SK-N-SH (cell line): ENCODE measurements at regions not wholly inside any gene's neighbourhood (a gene's known extent, or its start where the extent isn't known, plus 50 kb on each side); places are given as distances from the start of the nearest gene placed in this dataset.

Experiments used
- CTCF ChIA-PET: fragments of 300-600, 350-600 bp; formaldehyde crosslinking; extraction: SDS; loops from one replicate; lab custom pipeline; 2021; lab: Yijun Ruan, JAX
- POLR2A ChIA-PET: fragments of 350-600 bp; sonication (Branson Sonifier 250); formaldehyde crosslinking; extraction: SDS; loops from one replicate; lab custom pipeline; 2020; ENCODE audit warnings: antibody characterized with exemption, inconsistent platforms; lab: Yijun Ruan, JAX
- DNase-seq: peaks from one replicate; pipeline ENCODE4 v3.0.0; 2012
- H2AFZ ChIP-seq: fragments of 200-600 bp; sonication (generic); 2 replicates; pipeline ENCODE4 v1.8.1; 2016; ENCODE audit warnings: antibody characterized with exemption, mild to moderate bottlenecking, low read depth
- H3F3A ChIP-seq: fragments of 200-600 bp; sonication (generic); replicated peaks from 2 replicates; pipeline ENCODE3; 2016; ENCODE audit warnings: antibody characterized with exemption, mild to moderate bottlenecking; ENCODE audit not compliant: insufficient read depth
- H3K27ac ChIP-seq, 2 experiments: fragments of 200-500 bp in 1 of 2; fragments of 200-600 bp in 1 of 2; sonication (Bioruptor generic) in 1 of 2; sonication (generic), shearing (Covaris generic) in 1 of 2; 2 replicates each; pipeline versions ENCODE4 v1.5.1 to v1.6.1; 2014 to 2016; ENCODE audit warnings: low read depth in 2 of 2, inconsistent platforms in 1 of 2, low read length in 1 of 2, mild to moderate bottlenecking in 1 of 2, mixed read lengths in 1 of 2
- H3K27me3 ChIP-seq: fragments of 200-600 bp; sonication (generic), shearing (Covaris generic); 2 replicates; pipeline ENCODE4 v1.6.1; 2016; ENCODE audit warnings: mixed run types; ENCODE audit not compliant: insufficient read depth
- H3K36me3 ChIP-seq, 2 experiments: fragments of 200-500 bp in 1 of 2; fragments of 200-600 bp in 1 of 2; sonication (Bioruptor generic) in 1 of 2; sonication (generic) in 1 of 2; replicated peaks in 1 of 2; 2 replicates each; pipeline versions ENCODE3 to v1.5.1; 2014 to 2016; ENCODE audit warnings: low read length in 1 of 2, mild to moderate bottlenecking in 1 of 2; ENCODE audit not compliant: insufficient read depth in 2 of 2, control insufficient read depth in 1 of 2
- H3K4me1 ChIP-seq, 2 experiments: fragments of 200-500 bp in 1 of 2; fragments of 200-600 bp in 1 of 2; sonication (Bioruptor generic) in 1 of 2; sonication (generic), shearing (Covaris generic) in 1 of 2; 2 replicates each; pipeline versions ENCODE4 v1.5.1 to v1.6.1; 2014 to 2016; ENCODE audit warnings: low read depth in 1 of 2, low read length in 1 of 2, mixed run types in 1 of 2; ENCODE audit not compliant: insufficient read depth in 2 of 2, control insufficient read depth in 1 of 2
- H3K4me2 ChIP-seq: fragments of 200-600 bp; sonication (generic), shearing (Covaris generic); 2 replicates; pipeline ENCODE4 v1.6.1; 2017; ENCODE audit warnings: mixed run types
- H3K4me3 ChIP-seq, 2 experiments: fragments of 200-500 bp in 1 of 2; fragments of 200-600 bp in 1 of 2; sonication (Bioruptor generic) in 1 of 2; sonication (generic), shearing (Covaris generic) in 1 of 2; 2 replicates each; pipeline versions ENCODE4 v1.5.1 to v1.8.1; 2014 to 2016; ENCODE audit warnings: low read depth in 2 of 2, inconsistent platforms in 1 of 2, low read length in 1 of 2, mild to moderate bottlenecking in 1 of 2, mixed read lengths in 1 of 2, moderate library complexity in 1 of 2
- H3K79me2 ChIP-seq: fragments of 200-600 bp; sonication (generic); 2 replicates; pipeline ENCODE4 v1.8.1; 2017; ENCODE audit warnings: mild to moderate bottlenecking; ENCODE audit not compliant: insufficient read depth
- H3K9ac ChIP-seq: fragments of 200-600 bp; sonication (generic); 2 replicates; pipeline ENCODE4 v1.6.1; 2017; ENCODE audit warnings: mixed run types
- H3K9me2 ChIP-seq: fragments of 200-600 bp; sonication (generic); 2 replicates; pipeline ENCODE4 v1.6.1; 2017; ENCODE audit warnings: mixed run types
- H3K9me3 ChIP-seq: fragments of 200-600 bp; sonication (generic); 2 replicates; pipeline ENCODE4 v1.6.1; 2017; ENCODE audit warnings: mixed run types, mild to moderate bottlenecking, moderate library complexity
- H4K20me1 ChIP-seq: fragments of 200-600 bp; sonication (generic); 2 replicates; pipeline ENCODE4 v1.6.1; 2017; ENCODE audit warnings: mild to moderate bottlenecking, mixed run types; ENCODE audit not compliant: insufficient read depth
- ELF1 ChIP-seq: IDR thresholded peaks from 2 replicates; pipeline ENCODE4 v1.4.0; 2012
- EP300 ChIP-seq, 2 experiments: IDR thresholded peaks; 2 replicates each; pipeline versions ENCODE4 v1.4.0 to v1.6.1; 2012; ENCODE audit warnings: borderline replicate concordance in 1 of 2, low read depth in 1 of 2, low read length in 1 of 2
- EZH2phosphoT487 ChIP-seq: fragments of 200-600 bp; sonication (generic); IDR thresholded peaks from 2 replicates; pipeline ENCODE4 v1.6.1; 2017; ENCODE audit warnings: low read depth, mixed run types, mild to moderate bottlenecking, antibody characterized with exemption, moderate library complexity, borderline replicate concordance
- FOXJ3 ChIP-seq: sonication (generic); formaldehyde crosslinking; IDR thresholded peaks from 2 replicates; pipeline ENCODE4 v1.5.1; 2020; ENCODE audit warnings: mild to moderate bottlenecking, missing genetic modification reagents
- FOXM1 ChIP-seq: IDR thresholded peaks from 2 replicates; pipeline ENCODE4 v1.4.0; 2012; ENCODE audit warnings: low read depth, mild to moderate bottlenecking
- GATA2 ChIP-seq: sonication (generic); formaldehyde crosslinking; IDR thresholded peaks from 2 replicates; pipeline ENCODE4 v1.5.0; 2020; ENCODE audit warnings: mild to moderate bottlenecking, missing genetic modification reagents
- JUND ChIP-seq: IDR thresholded peaks from 2 replicates; pipeline ENCODE4 v1.4.0; 2012
- MAX ChIP-seq: IDR thresholded peaks from 2 replicates; pipeline ENCODE4 v1.4.0; 2012; ENCODE audit warnings: low read depth
- MXI1 ChIP-seq: IDR thresholded peaks from 2 replicates; pipeline ENCODE4 v1.6.1; 2012; ENCODE audit warnings: mild to moderate bottlenecking, low read depth, low read length, improper control_type of control experiment
- NFIC ChIP-seq: IDR thresholded peaks from 2 replicates; pipeline ENCODE4 v1.4.0; 2012; ENCODE audit warnings: borderline replicate concordance
- POLR2AphosphoS5 ChIP-seq: IDR thresholded peaks from 2 replicates; pipeline ENCODE4 v1.6.1; 2012; ENCODE audit warnings: low read depth, low read length
- RAD21 ChIP-seq: IDR thresholded peaks from 2 replicates; pipeline ENCODE4 v1.6.1; 2012; ENCODE audit warnings: mild to moderate bottlenecking, low read length
- RFX5 ChIP-seq: IDR thresholded peaks from 2 replicates; pipeline ENCODE4 v1.6.1; 2012; ENCODE audit warnings: mild to moderate bottlenecking, improper control_type of control experiment, low read length
- TAF1 ChIP-seq: IDR thresholded peaks from 2 replicates; pipeline ENCODE4 v1.6.1; 2012; ENCODE audit warnings: low read depth, mild to moderate bottlenecking, low read length, moderate library complexity, borderline replicate concordance
- YY1 ChIP-seq: IDR thresholded peaks from 2 replicates; pipeline ENCODE4 v1.4.0; 2012; ENCODE audit warnings: low read depth, mild to moderate bottlenecking
- WGBS: methylation state at CpG from one replicate; pipeline ENCODE4 v1.1.6; 2017; ENCODE audit warnings: low lambda C conversion rate; 5-methylcytosine and 5-hydroxymethylcytosine counted together
- TF ChIP-seq, protein P1 (sequence below): IDR thresholded peaks from 2 replicates; pipeline ENCODE4 v1.4.0; 2012; ENCODE audit warnings: low read depth, borderline replicate concordance
- TF ChIP-seq, protein P2 (sequence below): IDR thresholded peaks from 2 replicates; pipeline ENCODE4; 2012
- TF ChIP-seq, protein P3 (sequence below): fragments of 200-600 bp; sonication (generic); IDR thresholded peaks from 2 replicates; pipeline ENCODE4 v1.6.1; 2017; ENCODE audit warnings: antibody characterized with exemption, mild to moderate bottlenecking, moderate library complexity

- no peaks in the 10 kb centered on the region for H3K79me2 ChIP-seq
- TF ChIP-seq EZH2phosphoT487 (no peak), RAD21 (no peak), MXI1 (no peak), YY1 (no peak), TAF1 (no peak), FOXM1 (no peak), JUND (no peak), MAX (no peak), EP300 (IDR thresholded peaks at IDR 0.05; ENCODE audit: borderline replicate concordance in 1 of 2, low read depth in 1 of 2, low read length in 1 of 2) (no peak), FOXJ3 (no peak), RFX5 (no peak)
- TF ChIP-seq, protein P1, sequence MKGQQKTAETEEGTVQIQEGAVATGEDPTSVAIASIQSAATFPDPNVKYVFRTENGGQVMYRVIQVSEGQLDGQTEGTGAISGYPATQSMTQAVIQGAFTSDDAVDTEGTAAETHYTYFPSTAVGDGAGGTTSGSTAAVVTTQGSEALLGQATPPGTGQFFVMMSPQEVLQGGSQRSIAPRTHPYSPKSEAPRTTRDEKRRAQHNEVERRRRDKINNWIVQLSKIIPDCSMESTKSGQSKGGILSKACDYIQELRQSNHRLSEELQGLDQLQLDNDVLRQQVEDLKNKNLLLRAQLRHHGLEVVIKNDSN: no peak
- TF ChIP-seq, protein P2, sequence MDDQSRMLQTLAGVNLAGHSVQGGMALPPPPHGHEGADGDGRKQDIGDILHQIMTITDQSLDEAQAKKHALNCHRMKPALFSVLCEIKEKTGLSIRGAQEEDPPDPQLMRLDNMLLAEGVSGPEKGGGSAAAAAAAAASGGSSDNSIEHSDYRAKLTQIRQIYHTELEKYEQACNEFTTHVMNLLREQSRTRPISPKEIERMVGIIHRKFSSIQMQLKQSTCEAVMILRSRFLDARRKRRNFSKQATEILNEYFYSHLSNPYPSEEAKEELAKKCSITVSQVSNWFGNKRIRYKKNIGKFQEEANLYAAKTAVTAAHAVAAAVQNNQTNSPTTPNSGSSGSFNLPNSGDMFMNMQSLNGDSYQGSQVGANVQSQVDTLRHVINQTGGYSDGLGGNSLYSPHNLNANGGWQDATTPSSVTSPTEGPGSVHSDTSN: no peak
- TF ChIP-seq, protein P3, sequence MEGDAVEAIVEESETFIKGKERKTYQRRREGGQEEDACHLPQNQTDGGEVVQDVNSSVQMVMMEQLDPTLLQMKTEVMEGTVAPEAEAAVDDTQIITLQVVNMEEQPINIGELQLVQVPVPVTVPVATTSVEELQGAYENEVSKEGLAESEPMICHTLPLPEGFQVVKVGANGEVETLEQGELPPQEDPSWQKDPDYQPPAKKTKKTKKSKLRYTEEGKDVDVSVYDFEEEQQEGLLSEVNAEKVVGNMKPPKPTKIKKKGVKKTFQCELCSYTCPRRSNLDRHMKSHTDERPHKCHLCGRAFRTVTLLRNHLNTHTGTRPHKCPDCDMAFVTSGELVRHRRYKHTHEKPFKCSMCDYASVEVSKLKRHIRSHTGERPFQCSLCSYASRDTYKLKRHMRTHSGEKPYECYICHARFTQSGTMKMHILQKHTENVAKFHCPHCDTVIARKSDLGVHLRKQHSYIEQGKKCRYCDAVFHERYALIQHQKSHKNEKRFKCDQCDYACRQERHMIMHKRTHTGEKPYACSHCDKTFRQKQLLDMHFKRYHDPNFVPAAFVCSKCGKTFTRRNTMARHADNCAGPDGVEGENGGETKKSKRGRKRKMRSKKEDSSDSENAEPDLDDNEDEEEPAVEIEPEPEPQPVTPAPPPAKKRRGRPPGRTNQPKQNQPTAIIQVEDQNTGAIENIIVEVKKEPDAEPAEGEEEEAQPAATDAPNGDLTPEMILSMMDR: no peak
- TF ChIP-seq, all 33 proteins: peak for 0
- peaks cover 0 to 4% of the 10 kb centered on the region in 2 experiments; a peak in 1 of 4 replicates for H3K4me1 ChIP-seq
- no peak overlapping the region for H3K9ac ChIP-seq
- no peak overlapping the region for H3K27ac ChIP-seq
- H2AFZ ChIP-seq: no peak overlapping the region
- POLR2A ChIA-PET: no interaction called here
- no peak overlapping the region for H3K4me2 ChIP-seq
- H3F3A ChIP-seq: no peaks in the 10 kb centered on the region
- no peak overlapping the region for H3K4me3 ChIP-seq
- H3K36me3 ChIP-seq: no peaks in the 10 kb centered on the region
- no peaks in the 10 kb centered on the region for H3K9me2 ChIP-seq
- H3K27me3 ChIP-seq: no peaks in the 10 kb centered on the region
- no peaks in the 10 kb centered on the region for H3K9me3 ChIP-seq
- DNase-seq: no peak
- H4K20me1 ChIP-seq: no peaks in the 10 kb centered on the region
- WGBS: 57% methylated on average over 8 of the region's 8 CpGs
- CTCF ChIA-PET: interaction anchor here (0.8 to 2.7 kb wide), 2 partner anchors 23 to 522 kb away, joined by 3 to 11 read pairs; no protein-coding TSS in a partner anchor
Measured at GRCh38 chr2:7450188-7450832, 533.1 kb downstream of the RNF144A start.

GRCh38 chr2:7450833-7451190 lies 533.6 kb downstream of the RNF144A start:
- Histone ChIP-seq H3F3A (no peaks in the 10 kb centered on the region), H3K9ac (no peak overlapping the region), H3K27ac (no peak overlapping the region), H3K4me3 (no peak overlapping the region), H3K4me2 (no peak overlapping the region), H3K9me3 (no peaks in the 10 kb centered on the region), H2AFZ (no peak overlapping the region), H3K9me2 (no peaks in the 10 kb centered on the region), H3K79me2 (no peaks in the 10 kb centered on the region), H3K36me3 (no peaks in the 10 kb centered on the region), H4K20me1 (no peaks in the 10 kb centered on the region), H3K27me3 (no peaks in the 10 kb centered on the region), H3K4me1 (peaks cover 0 to 4% of the 10 kb centered on the region in 2 experiments; a peak in 1 of 4 replicates)
- 72% methylated on average over 7 of the region's 7 CpGs for WGBS
- TF ChIP-seq ELF1 (no peak), POLR2AphosphoS5 (no peak), NFIC (no peak), GATA2 (CRISPR knock-in tag) (no peak)
- ChIA-PET CTCF (interaction anchor here (0.8 to 2.7 kb wide), 2 partner anchors 23 to 521 kb away, joined by 3 to 11 read pairs; no protein-coding TSS in a partner anchor), POLR2A (no interaction called here)
- no peak for DNase-seq
